Peyer's patch (tissue), 4 donors: ENCODE measurements at regions not wholly inside any gene's neighbourhood (a gene's known extent, or its start where the extent isn't known, plus 50 kb on each side); places are given as distances from the start of the nearest gene placed in this dataset.
"Not testable (repeated sequence)": the region's sequence is repeated elsewhere in the genome, so short reads cannot be mapped to it uniquely, and the experiment has no call there.

ENCODE experiments used
- CTCF ChIP-seq, 6 experiments: fragments of 450-650 bp in 4 of 6; fragments of 200-600 bp in 2 of 6; sonication (generic) in 1 of 6; IDR thresholded peaks; one replicate each; pipeline ENCODE4 v1.5.1; 2017 to 2019; ENCODE audit warnings: antibody characterized with exemption in 6 of 6, mild to moderate bottlenecking in 3 of 6, moderate library complexity in 1 of 6
- POLR2A ChIP-seq, 2 donors: fragments of 450-650 bp; IDR thresholded peaks; one replicate each; pipeline ENCODE4 v1.5.1; 2017; ENCODE audit warnings: antibody characterized with exemption in 2 of 2, mild to moderate bottlenecking in 2 of 2, moderate library complexity in 2 of 2

DNA sequence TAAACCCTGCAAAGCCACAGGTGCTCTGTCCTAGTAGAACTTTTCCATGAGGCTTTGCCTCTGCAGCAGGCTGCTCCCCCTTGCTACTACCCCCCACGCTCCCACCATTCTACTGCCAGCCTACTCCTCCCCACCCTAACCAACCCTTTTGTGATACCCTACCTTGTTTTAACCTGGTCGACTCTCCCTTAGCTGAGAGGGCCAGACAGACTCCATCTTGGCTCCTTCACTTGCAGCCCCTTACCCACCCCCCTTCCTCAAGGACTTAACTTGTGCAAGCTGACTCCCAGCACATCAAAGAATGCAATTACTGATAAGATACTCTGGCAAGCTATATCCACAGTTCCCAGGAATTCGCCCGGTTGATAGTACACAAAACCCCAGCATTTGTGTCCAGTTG is 267.9 kb downstream of the POTED start:
- TF ChIP-seq CTCF, POLR2A (IDR thresholded peaks at IDR 0.05): not testable (repeated sequence)
